GM19467 (cell line): ENCODE measurements at regions not wholly inside any gene's neighbourhood (a gene's known extent, or its start where the extent isn't known, plus 50 kb on each side); places are given as distances from the start of the nearest gene placed in this dataset.
"Not testable (repeated sequence)": the region's sequence is repeated elsewhere in the genome, so short reads cannot be mapped to it uniquely, and the experiment has no call there.

Source experiments
- ATAC-seq: cut with Tn5 transposase; IDR thresholded peaks from one replicate; pipeline ENCODE4 v1.9.1; 2021; ENCODE audit warnings: mild to moderate bottlenecking, moderate library complexity; ENCODE audit not compliant: unreplicated experiment

GRCh38 chr7:51860305-51860704 lies 543.7 kb upstream of the COBL start:
- no peak for ATAC-seq

DNA sequence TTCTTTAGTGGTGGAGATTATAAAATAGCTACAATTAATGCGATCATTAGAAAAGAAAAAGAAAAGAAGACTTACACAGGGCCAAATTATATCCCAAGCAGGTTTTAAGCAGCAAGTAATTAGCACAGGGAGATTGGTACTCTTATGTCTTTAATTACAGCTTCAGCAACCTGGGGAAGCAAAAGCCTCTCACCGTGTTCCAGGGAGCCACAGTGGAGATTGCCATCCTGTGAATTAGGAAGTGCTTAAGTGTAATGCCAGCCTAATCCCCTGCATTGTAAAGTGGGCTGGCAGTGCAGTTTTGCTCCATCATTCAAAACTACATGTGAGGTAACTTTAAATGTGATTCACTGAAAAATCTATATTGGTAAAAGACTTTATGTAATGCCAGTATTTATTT lies 533.5 kb upstream of the COBL start:
- no peak for ATAC-seq

- no peak for ATAC-seq
These were observed 531.0 kb upstream of the COBL start for GRCh38 chr7:51847461-51848134.

DNA sequence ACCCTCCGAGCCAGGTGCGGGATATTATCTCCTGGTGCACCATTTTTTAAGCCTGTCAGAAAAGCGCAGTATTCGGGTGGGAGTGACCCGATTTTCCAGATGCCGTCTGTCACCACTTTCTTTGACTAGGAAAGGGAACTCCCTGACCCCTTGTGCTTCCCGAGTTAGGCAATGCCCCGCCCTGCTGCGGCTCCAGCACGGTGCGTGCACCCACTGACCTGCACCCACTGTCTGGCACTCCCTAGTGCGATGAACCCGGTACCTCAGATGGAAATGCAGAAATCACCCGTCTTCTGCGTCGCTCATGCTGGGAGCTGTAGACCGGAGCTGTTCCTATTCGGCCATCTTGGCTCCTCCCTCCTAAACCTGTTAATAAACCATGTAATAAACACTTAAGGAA lies 522.5 kb upstream of the COBL start:
- not testable (repeated sequence) for ATAC-seq

GRCh38 chr7:51827631-51828030 lies 511.0 kb upstream of the COBL start:
- ATAC-seq = no peak

DNA sequence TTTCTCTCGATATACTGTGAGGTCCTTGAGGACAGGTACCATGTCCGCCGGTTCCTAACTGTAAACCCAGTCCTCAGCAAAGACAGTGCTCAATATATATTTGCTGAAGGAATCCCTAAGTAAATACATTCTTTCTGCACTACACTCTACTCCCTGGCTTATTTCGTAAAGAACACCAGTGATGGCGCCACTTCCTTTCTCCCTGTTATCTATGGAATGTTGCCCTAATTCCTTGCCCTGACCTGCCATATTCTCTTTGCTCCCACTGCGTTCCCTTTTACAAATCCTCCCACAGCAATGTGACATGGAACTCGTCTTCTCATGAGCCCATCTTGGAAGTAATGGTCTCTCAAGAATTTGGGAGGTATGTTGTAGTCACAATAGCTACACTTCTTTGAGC lies 507.4 kb upstream of the COBL start:
- ATAC-seq = no peak

- no peak for ATAC-seq
These were observed 506.8 kb upstream of the COBL start for GRCh38 chr7:51823437-51823836.

GRCh38 chr7:51817694-51818225 lies 501.2 kb upstream of the COBL start:
- ATAC-seq = no peak

GRCh38 chr7:51805783-51806431 lies 489.3 kb upstream of the COBL start:
- not testable (repeated sequence) for ATAC-seq

DNA sequence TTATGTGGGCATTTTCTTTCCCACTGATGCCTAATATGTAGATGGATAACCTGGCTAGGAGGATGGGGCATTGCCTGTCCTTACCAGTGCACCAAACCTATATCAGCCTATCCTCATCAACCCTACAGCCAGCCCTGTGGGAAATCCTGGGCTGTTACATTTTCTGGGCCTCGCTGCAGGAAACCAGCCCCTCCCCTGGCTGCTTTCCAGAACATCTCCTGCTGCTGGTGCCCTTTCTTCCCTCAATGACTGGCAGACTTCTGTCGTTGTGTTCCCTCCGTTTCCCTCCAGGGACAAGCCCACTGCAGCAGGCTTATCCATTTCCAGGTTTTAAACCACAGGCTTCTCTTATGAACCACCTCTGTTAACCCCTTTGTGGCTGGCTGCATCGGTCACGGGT lies 486.1 kb upstream of the COBL start:
- ATAC-seq = no peak

- ATAC-seq = no peak
These were observed 480.8 kb upstream of the COBL start for GRCh38 chr7:51797371-51797770.

DNA sequence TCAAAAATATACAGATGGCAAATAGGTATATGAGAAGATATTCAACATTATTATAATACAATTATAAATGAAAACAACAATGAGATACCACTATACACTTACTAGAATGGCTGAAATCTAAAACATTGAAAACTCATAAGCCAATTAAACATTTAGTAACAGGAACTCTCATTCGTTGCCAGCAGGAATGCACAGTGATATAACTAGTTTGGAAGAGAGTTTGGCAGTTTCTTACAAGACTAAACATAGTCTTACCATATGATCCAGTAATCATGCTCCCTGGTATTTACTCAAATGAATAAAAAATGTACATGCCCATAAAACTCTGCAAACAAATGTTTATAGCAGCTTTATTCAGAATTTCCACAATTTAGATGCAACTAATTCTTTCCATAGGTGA lies 476.2 kb upstream of the COBL start:
- no peak for ATAC-seq

- ATAC-seq = no peak
These were observed 472.9 kb upstream of the COBL start for GRCh38 chr7:51789489-51789888.

- no peak for ATAC-seq
These were observed 469.7 kb upstream of the COBL start for GRCh38 chr7:51786284-51786683.

DNA sequence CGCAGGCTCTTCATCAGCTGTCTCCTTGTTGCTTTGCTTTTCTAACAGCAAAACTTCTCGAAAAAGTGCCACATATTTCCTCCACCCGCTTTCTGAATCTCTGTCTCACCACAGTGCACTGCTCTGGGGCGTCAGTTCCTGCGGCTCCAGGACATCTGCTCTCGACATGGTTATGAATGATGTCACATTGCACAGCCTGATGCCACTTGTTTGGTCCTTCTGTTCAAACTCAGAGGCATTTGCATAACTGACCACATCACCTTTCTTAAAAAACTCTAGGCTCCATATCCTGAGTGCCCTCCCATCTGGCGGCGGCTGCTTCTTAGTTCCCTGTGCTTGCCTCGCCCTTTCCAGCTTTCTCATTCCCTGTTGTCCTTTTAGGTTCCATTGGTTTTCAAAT lies 469.3 kb upstream of the COBL start:
- no peak for ATAC-seq

DNA sequence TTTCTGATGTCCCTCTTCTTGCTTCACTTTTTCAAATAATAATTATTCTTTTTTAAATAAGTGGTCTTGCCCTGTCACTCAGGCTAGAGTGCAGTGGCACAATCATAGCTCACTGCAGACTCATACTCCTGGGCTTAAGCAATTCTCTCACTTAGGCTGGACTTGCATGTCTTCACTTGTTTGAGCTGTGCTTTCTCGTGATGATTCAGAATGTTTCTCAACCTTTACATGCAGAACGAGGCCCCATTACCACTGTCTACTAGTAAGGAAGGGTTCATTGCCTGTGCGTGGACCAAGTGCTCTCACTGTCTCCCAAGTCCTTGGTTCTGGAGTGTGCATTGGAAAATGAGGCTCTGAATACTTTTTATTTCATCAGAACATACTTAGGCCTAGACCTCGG lies 468.6 kb upstream of the COBL start:
- no peak for ATAC-seq

DNA sequence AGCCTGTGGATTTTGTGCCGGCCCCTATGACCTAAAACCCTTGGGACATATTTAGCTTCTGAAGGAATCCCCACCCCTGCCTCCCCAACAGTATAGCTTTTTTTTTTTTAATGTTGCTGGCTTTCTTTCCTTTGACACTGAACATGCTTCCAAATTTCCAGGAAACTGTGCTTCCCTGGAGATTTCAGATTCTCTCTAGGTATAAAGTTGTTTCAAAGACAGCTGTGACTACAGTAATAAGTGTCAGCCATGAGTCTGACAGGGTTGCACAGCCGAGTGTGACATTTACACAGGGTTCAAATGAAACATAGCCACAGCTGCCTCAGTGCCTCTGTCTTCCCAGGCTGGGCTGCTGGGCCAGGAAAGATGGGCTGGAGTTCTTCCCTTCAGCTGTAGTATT lies 466.6 kb upstream of the COBL start:
- no peak for ATAC-seq

GRCh38 chr7:51778121-51778520 lies 461.5 kb upstream of the COBL start:
- ATAC-seq = no peak

- no peak for ATAC-seq
These were observed 457.6 kb upstream of the COBL start for GRCh38 chr7:51774178-51774577.

DNA sequence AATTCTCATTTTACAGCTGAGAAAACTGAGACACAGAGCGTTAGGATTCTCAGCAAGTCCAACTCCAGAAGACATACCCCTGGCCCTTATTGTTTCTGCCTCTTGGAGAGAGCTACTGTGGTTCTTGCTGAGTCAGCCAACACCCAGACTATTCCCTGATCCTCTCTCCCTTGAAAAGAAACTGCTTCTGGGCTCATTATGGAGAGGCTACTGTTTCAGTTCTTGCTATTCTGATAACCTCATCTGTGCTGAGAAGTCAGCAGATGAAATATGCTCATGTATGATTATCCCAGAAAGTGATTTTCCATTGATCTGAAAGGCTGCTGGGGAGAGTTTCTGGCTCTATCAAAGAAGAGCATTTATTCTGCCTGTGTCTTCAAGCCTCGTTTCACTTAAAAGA lies 455.6 kb upstream of the COBL start:
- no peak for ATAC-seq

GRCh38 chr7:51764976-51765375 lies 448.4 kb upstream of the COBL start:
- no peak for ATAC-seq

DNA sequence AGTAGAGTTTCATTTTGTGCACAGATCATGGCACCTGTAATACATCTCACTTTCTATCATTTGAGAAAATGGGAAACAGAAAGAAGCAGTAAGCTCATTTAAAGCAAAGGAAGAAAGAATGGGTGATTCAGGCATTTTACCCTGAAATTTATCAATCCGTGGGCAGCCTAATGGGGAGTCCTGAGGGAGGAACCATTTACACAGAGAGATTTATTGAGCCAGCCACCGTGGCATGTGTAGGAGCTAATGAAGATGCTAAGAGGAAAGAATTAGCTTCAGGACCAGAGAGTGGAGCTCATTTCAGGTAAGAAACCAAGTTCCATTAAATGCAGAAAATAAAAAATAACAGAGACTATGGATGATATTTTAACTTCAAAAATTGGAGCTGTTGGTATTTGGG lies 443.4 kb upstream of the COBL start:
- no peak for ATAC-seq

DNA sequence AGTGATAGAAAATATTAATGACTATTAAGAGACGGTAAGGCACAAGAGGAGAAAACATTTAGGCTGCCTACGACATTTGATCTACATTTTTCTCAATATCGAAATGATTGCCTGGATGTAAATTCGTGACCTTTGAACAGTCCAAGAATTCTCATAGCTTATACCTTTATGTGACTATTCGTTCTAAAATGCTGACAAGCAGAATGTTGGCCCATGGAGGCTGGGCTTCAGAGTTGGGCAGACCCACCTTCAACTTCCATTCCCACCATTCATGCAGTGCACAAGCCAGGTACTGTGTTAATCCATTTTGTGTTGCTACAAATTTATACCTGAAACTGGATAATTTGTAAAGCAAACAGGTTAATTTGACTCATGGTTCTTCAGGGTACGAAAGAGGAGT lies 441.4 kb upstream of the COBL start:
- ATAC-seq = no peak
